OCI-LY1 (cell line): ENCODE measurements at regions not wholly inside any gene's neighbourhood (a gene's known extent, or its start where the extent isn't known, plus 50 kb on each side); places are given as distances from the start of the nearest gene placed in this dataset.

ENCODE experiments used
- H2AFZ ChIP-seq: fragments of 200-600 bp; sonication (generic), shearing (Covaris generic); 2 replicates; pipeline ENCODE4 v1.6.0; 2014; ENCODE audit warnings: antibody characterized with exemption, mild to moderate bottlenecking, low read length
- H3F3A ChIP-seq: fragments of 200-600 bp; sonication (generic), shearing (Covaris generic); 2 replicates; pipeline ENCODE4 v1.6.0; 2014; ENCODE audit warnings: mild to moderate bottlenecking, antibody characterized with exemption, low read length, moderate library complexity; ENCODE audit not compliant: insufficient read depth
- H3K27ac ChIP-seq: fragments of 200-600 bp; sonication (generic); 2 replicates; pipeline ENCODE4 v1.5.1; 2014; ENCODE audit warnings: low read length, mixed run types, mild to moderate bottlenecking, low read depth; ENCODE audit not compliant: poor library complexity, severe bottlenecking
- H3K27me3 ChIP-seq: fragments of 200-600 bp; sonication (generic); 2 replicates; pipeline ENCODE4 v1.6.0; 2014; ENCODE audit warnings: antibody characterized with exemption, mild to moderate bottlenecking, low read length, moderate library complexity; ENCODE audit not compliant: insufficient read depth
- H3K36me3 ChIP-seq: fragments of 200-600 bp; sonication (generic); 2 replicates; pipeline ENCODE4 v1.6.1; 2014; ENCODE audit warnings: mild to moderate bottlenecking, antibody characterized with exemption, low read length, moderate library complexity, mixed read lengths; ENCODE audit not compliant: insufficient read depth
- H3K4me1 ChIP-seq: fragments of 200-600 bp; sonication (generic); 2 replicates; pipeline ENCODE4 v1.5.1; 2014; ENCODE audit warnings: mild to moderate bottlenecking, low read length, moderate library complexity; ENCODE audit not compliant: insufficient read depth, severe bottlenecking
- H3K4me2 ChIP-seq: fragments of 200-600 bp; sonication (generic), shearing (Covaris generic); 2 replicates; pipeline ENCODE4 v1.6.1; 2014; ENCODE audit warnings: low read length
- H3K4me3 ChIP-seq: fragments of 200-600 bp; sonication (generic); 2 replicates; pipeline ENCODE4 v1.5.1; 2014; ENCODE audit warnings: low read length, low read depth, mild to moderate bottlenecking, mixed read lengths; ENCODE audit not compliant: poor library complexity, severe bottlenecking
- H3K79me2 ChIP-seq: fragments of 200-600 bp; shearing (Covaris generic); 2 replicates; pipeline ENCODE4 v1.6.1; 2016; ENCODE audit warnings: mixed run types, low read length, mixed read lengths; ENCODE audit not compliant: insufficient read depth
- H3K9ac ChIP-seq: fragments of 200-600 bp; sonication (generic), shearing (Covaris generic); 2 replicates; pipeline ENCODE4 v1.6.1; 2014; ENCODE audit warnings: mild to moderate bottlenecking, low read length, mixed read lengths
- H3K9me2 ChIP-seq: fragments of 200-600 bp; sonication (generic), shearing (Covaris generic); 2 replicates; pipeline ENCODE4 v1.6.1; 2014; ENCODE audit warnings: low read depth, mild to moderate bottlenecking, low read length, mixed read lengths
- H3K9me3 ChIP-seq: fragments of 200-600 bp; shearing (Covaris generic); 2 replicates; pipeline ENCODE4 v1.6.1; 2014; ENCODE audit warnings: low read length, mixed read lengths
- H4K20me1 ChIP-seq: fragments of 200-600 bp; sonication (generic), shearing (Covaris generic); 2 replicates; pipeline ENCODE4 v1.6.0; 2016; ENCODE audit warnings: mild to moderate bottlenecking, low read length; ENCODE audit not compliant: insufficient read depth
- EZH2 ChIP-seq: fragments of 200-600 bp; sonication (generic), shearing (Covaris generic); IDR thresholded peaks from 2 replicates; pipeline ENCODE4 v1.8.0; 2017; ENCODE audit warnings: borderline replicate concordance, mixed run types, mild to moderate bottlenecking, antibody characterized with exemption, low read length, moderate library complexity, mixed read lengths
- TF ChIP-seq, protein P1 (sequence below): fragments of 200-600 bp; sonication (generic), shearing (Covaris generic); IDR thresholded peaks from 2 replicates; pipeline ENCODE4 v1.5.1; 2017; ENCODE audit warnings: mild to moderate bottlenecking, antibody characterized with exemption, low read length, moderate library complexity, mixed read lengths

DNA sequence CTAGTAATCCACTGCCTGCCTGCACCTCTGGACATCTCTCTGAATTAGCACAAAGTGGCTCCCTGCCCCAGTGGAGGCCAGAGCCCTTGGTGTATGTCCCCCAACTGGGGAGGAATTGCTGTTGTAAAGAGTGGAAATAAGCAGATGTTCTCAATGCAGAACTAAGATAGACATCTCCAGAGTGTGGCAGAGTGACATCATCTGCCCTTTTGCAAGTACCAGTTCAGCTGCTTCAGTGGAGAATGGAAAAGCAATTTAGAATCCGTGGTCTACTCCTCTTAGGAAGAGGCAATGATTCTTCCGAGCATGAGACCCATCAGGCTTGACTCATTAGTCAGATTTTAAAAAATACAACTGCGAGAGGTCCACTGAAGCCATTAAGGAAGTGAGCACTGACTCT is 1512.0 kb upstream of the GOT2 start:
- Histone ChIP-seq H3K27ac (no peak overlapping the region), H2AFZ (no peak overlapping the region), H3K9me2 (no peaks in the 10 kb centered on the region), H3F3A (no peaks in the 10 kb centered on the region), H3K9me3 (no peaks in the 10 kb centered on the region), H3K4me1 (no peaks in the 10 kb centered on the region), H3K27me3 (no peaks in the 10 kb centered on the region), H3K79me2 (no peaks in the 10 kb centered on the region), H3K4me3 (no peak overlapping the region), H3K4me2 (no peak overlapping the region), H3K36me3 (no peaks in the 10 kb centered on the region), H3K9ac (no peak overlapping the region), H4K20me1 (no peaks in the 10 kb centered on the region)
- no peak for TF ChIP-seq EZH2
- TF ChIP-seq, protein P1, sequence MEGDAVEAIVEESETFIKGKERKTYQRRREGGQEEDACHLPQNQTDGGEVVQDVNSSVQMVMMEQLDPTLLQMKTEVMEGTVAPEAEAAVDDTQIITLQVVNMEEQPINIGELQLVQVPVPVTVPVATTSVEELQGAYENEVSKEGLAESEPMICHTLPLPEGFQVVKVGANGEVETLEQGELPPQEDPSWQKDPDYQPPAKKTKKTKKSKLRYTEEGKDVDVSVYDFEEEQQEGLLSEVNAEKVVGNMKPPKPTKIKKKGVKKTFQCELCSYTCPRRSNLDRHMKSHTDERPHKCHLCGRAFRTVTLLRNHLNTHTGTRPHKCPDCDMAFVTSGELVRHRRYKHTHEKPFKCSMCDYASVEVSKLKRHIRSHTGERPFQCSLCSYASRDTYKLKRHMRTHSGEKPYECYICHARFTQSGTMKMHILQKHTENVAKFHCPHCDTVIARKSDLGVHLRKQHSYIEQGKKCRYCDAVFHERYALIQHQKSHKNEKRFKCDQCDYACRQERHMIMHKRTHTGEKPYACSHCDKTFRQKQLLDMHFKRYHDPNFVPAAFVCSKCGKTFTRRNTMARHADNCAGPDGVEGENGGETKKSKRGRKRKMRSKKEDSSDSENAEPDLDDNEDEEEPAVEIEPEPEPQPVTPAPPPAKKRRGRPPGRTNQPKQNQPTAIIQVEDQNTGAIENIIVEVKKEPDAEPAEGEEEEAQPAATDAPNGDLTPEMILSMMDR, result no peak

DNA sequence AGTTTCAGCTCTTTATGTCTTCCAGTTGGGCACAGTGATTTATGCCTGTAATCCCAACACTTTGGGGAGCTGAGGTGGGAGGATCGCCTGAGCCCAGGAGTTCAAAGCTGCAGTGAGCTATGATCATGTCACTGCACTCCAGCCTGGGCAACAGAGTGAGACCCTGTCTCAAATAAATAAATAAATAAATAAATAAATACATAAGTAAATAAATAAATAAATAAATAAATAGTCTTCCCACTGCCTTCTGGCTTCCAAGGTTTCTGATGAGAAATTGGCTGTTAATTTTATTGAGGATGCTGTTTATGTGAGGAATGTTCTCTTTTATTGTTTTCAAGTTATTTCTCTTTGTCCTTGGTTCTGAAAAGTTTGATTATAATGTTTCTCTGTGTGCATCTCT is 1507.6 kb upstream of the GOT2 start:
- no peaks in the 10 kb centered on the region for H3K4me1 ChIP-seq
- TF ChIP-seq, protein P1, result no peak
- TF ChIP-seq EZH2, result no peak
- H4K20me1 ChIP-seq, result no peaks in the 10 kb centered on the region
- H3K36me3 ChIP-seq, result no peaks in the 10 kb centered on the region
- H3K79me2 ChIP-seq, result no peaks in the 10 kb centered on the region
- H3K9me2 ChIP-seq, result no peaks in the 10 kb centered on the region
- H3K4me3 ChIP-seq, result no peak overlapping the region
- H3K9ac ChIP-seq, result no peak overlapping the region
- H3K27me3 ChIP-seq, result no peaks in the 10 kb centered on the region
- no peaks in the 10 kb centered on the region for H3K9me3 ChIP-seq
- no peak overlapping the region for H2AFZ ChIP-seq
- H3F3A ChIP-seq, result no peaks in the 10 kb centered on the region
- H3K27ac ChIP-seq, result no peak overlapping the region
- no peak overlapping the region for H3K4me2 ChIP-seq

DNA sequence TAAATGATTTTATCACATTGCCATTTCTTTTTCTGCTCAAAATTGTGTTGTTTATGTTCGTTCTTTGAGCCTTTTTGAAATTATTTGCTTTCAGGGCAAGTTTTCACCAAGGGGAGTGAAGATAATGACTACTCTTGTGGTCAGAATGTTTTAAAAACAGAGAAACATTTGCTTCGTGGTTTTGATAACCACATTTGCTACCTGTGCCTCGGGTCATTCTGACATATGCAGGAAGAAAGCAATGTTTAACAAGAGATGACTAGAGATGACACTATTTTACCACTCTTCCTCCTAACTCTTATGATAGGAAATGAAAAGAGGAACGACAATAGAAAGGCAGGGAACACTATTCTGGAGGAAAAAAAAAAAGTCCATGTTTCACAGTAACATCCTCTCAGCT is 1496.5 kb upstream of the GOT2 start:
- Histone ChIP-seq H3K4me2 (no peak overlapping the region), H2AFZ (no peak overlapping the region)

DNA sequence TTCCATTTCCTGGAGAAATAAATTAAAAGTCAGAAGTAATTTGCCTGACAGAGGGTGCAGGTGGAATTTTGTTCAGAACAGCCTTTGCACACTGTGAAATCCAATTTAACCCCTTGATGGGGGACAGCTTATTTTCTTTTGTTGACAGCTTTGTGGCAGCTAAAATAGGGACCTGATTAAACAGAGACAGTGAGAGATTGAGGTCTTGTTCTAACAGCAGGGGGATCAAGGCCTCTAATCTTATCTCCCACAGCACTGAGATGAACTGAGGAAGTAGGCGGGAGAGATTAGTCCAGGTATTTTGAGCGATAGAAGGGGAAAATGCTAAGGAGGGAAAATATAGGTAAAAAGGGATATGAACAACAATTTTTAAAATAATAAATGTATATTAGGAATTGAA is 1491.4 kb upstream of the GOT2 start:
- H3K27ac ChIP-seq, result no peak overlapping the region
- no peak for TF ChIP-seq EZH2
- TF ChIP-seq, protein P1, result no peak
- no peak overlapping the region for H2AFZ ChIP-seq
- H3K4me3 ChIP-seq, result no peak overlapping the region
- H3K9me2 ChIP-seq, result no peaks in the 10 kb centered on the region
- H3K79me2 ChIP-seq, result no peaks in the 10 kb centered on the region
- no peaks in the 10 kb centered on the region for H4K20me1 ChIP-seq
- H3K4me2 ChIP-seq, result no peak overlapping the region
- no peaks in the 10 kb centered on the region for H3F3A ChIP-seq
- no peak overlapping the region for H3K9ac ChIP-seq
- H3K4me1 ChIP-seq, result no peaks in the 10 kb centered on the region
- no peaks in the 10 kb centered on the region for H3K36me3 ChIP-seq
- no peaks in the 10 kb centered on the region for H3K27me3 ChIP-seq
- H3K9me3 ChIP-seq, result no peaks in the 10 kb centered on the region

More for the DNA sequence above, 1496.5 kb upstream of the GOT2 start:
- H3K9ac ChIP-seq, result no peak overlapping the region
- H3F3A ChIP-seq, result no peaks in the 10 kb centered on the region
- H3K27ac ChIP-seq, result no peak overlapping the region
- H3K36me3 ChIP-seq, result no peaks in the 10 kb centered on the region
- no peaks in the 10 kb centered on the region for H3K9me2 ChIP-seq
- H3K27me3 ChIP-seq, result no peaks in the 10 kb centered on the region
- no peak for TF ChIP-seq EZH2
- H3K4me1 ChIP-seq, result no peaks in the 10 kb centered on the region
- no peaks in the 10 kb centered on the region for H3K9me3 ChIP-seq
- no peaks in the 10 kb centered on the region for H4K20me1 ChIP-seq
- no peak overlapping the region for H3K4me3 ChIP-seq
- H3K79me2 ChIP-seq, result no peaks in the 10 kb centered on the region
